ENCODE measurements at regions not wholly inside any gene's neighbourhood (a gene's known extent, or its start where the extent isn't known, plus 50 kb on each side); places are given as distances from the start of the nearest gene placed in this dataset.

DNA sequence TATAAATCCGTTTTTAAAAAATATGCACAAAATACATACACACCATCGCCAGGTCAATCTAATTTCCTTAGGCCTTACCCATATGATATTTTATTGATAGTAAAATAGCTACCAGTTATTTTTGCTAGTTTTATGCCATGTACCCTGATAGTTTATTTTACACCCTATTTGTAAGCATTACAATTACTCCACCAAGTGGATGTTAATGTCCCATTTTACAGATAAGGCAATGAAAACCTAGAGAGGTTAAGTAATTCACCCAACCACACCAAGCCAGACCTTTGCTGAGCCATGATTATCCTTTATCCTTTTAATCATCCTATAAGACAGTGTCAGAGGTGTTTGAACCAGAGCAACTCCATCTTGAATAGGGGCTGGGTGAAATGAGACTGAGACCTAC lies 86.8 kb downstream of the CBLN4 start:
- H3K4me1 ChIP-seq (ENCODE audit: insufficient read depth, low read length), result no peaks in the 10 kb centered on the region
- no peak overlapping the region for H3K4ac ChIP-seq (ENCODE audit: low read depth, low read length)
- H2BK120ac ChIP-seq (ENCODE audit: low read depth, low read length, poor library complexity, severe bottlenecking), result no peak overlapping the region
- H3K56ac ChIP-seq (ENCODE audit: insufficient read length, low read depth, low read length), result no peak overlapping the region
- Mint-ChIP-seq H3K4me3 (no peak overlapping the region), H3K36me3 (ENCODE audit: insufficient read depth in 1 of 3, low read depth in 3 of 3) (peaks cover 5 to 21% (median 6%) of the 10 kb centered on the region in 3 experiments; a peak in 5 of 7 replicates), H3K4me1 (no peaks in the 10 kb centered on the region), H3K27me3 (ENCODE audit: low read depth) (peaks cover 1% of the 10 kb centered on the region; the same call in 1 of the 2 replicates), H3K9me3 (peaks cover 89 to 98% of the 10 kb centered on the region in 2 experiments), H3K27ac (no peak overlapping the region)
- WGBS (ENCODE audit: extremely low coverage, insufficient read length, low lambda C conversion rate), result no CpG with 5 or more reads among the region's 2 CpGs
- no peak overlapping the region for H3K9ac ChIP-seq (ENCODE audit: extremely low read depth, insufficient read length, low read length)
- no peaks in the 10 kb centered on the region for H3K79me1 ChIP-seq (ENCODE audit: insufficient read depth, low read depth, low read length, poor library complexity, severe bottlenecking)
- H2BK12ac ChIP-seq (ENCODE audit: insufficient read length, low read depth, low read length), result no peak overlapping the region
- no peak overlapping the region for H4K91ac ChIP-seq (ENCODE audit: insufficient read length, low read depth, low read length)
- no peak overlapping the region for H3K18ac ChIP-seq (ENCODE audit: insufficient read length, low read depth, low read length)
- H4K5ac ChIP-seq (ENCODE audit: insufficient read length, low read depth, low read length), result no peak overlapping the region
- H3K14ac ChIP-seq (ENCODE audit: insufficient read depth, low read length), result no peak overlapping the region
- no peak overlapping the region for H3K27ac ChIP-seq (ENCODE audit: insufficient read length, low read depth, low read length)
- H2BK15ac ChIP-seq (ENCODE audit: low read depth, low read length), result no peak overlapping the region
- H3K79me2 ChIP-seq (ENCODE audit: insufficient read depth, low read length), result no peaks in the 10 kb centered on the region
- no peak overlapping the region for H2BK20ac ChIP-seq (ENCODE audit: low read depth, low read length, poor library complexity, severe bottlenecking)
- no peak for DNase-seq
- no peak overlapping the region for H3K4me2 ChIP-seq (ENCODE audit: insufficient read depth, insufficient read length, low read length)
- TF ChIP-seq, protein P1, sequence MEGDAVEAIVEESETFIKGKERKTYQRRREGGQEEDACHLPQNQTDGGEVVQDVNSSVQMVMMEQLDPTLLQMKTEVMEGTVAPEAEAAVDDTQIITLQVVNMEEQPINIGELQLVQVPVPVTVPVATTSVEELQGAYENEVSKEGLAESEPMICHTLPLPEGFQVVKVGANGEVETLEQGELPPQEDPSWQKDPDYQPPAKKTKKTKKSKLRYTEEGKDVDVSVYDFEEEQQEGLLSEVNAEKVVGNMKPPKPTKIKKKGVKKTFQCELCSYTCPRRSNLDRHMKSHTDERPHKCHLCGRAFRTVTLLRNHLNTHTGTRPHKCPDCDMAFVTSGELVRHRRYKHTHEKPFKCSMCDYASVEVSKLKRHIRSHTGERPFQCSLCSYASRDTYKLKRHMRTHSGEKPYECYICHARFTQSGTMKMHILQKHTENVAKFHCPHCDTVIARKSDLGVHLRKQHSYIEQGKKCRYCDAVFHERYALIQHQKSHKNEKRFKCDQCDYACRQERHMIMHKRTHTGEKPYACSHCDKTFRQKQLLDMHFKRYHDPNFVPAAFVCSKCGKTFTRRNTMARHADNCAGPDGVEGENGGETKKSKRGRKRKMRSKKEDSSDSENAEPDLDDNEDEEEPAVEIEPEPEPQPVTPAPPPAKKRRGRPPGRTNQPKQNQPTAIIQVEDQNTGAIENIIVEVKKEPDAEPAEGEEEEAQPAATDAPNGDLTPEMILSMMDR (conservative IDR thresholded peaks at IDR 0.05), result no peak
- no peak overlapping the region for H3K23ac ChIP-seq (ENCODE audit: insufficient read length, low read depth, low read length)
- no peak overlapping the region for H2AK5ac ChIP-seq (ENCODE audit: insufficient read length, low read length)
- no peak overlapping the region for H2BK5ac ChIP-seq (ENCODE audit: insufficient read length, low read length)
- H3K23me2 ChIP-seq (ENCODE audit: insufficient read length, low read depth, low read length, poor library complexity, severe bottlenecking), result no peaks in the 10 kb centered on the region
- no peaks in the 10 kb centered on the region for H4K20me1 ChIP-seq (ENCODE audit: control insufficient read depth, insufficient read depth, insufficient read length)
- H2AFZ ChIP-seq (ENCODE audit: low read length), result no peak overlapping the region
- no peaks in the 10 kb centered on the region for H3K27me3 ChIP-seq (ENCODE audit: insufficient read depth, low read length)
- peaks cover 86% of the 10 kb centered on the region for H3K9me3 ChIP-seq (ENCODE audit: control insufficient read depth, low read depth, low read length)
- no peak overlapping the region for H4K8ac ChIP-seq (replicated peaks; ENCODE audit: insufficient read length, low read depth, low read length)
- H3T11ph ChIP-seq (ENCODE audit: low read length), result no peak overlapping the region

Measured in H9 (cell line).